Iris pigment epithelial cell (primary cell): ENCODE measurements at regions not wholly inside any gene's neighbourhood (a gene's known extent, or its start where the extent isn't known, plus 50 kb on each side); places are given as distances from the start of the nearest gene placed in this dataset.

Experiments used
- DNase-seq: peaks from one replicate; pipeline ENCODE4 v3.0.0-alpha.2; 2011; ENCODE audit warnings: low read depth

- peak; percentile 25 for DNase-seq
These were observed 307.7 kb upstream of the C2CD4B start for GRCh38 chr15:62472616-62473299.

GRCh38 chr15:62474021-62474770 is 309.1 kb upstream of the C2CD4B start:
- no peak for DNase-seq

GRCh38 chr15:62474771-62475124 is 309.7 kb upstream of the C2CD4B start:
- no peak for DNase-seq

GRCh38 chr15:62475591-62475990 is 310.5 kb upstream of the C2CD4B start:
- no peak for DNase-seq

GRCh38 chr15:62476163-62476562 is 311.1 kb upstream of the C2CD4B start:
- no peak for DNase-seq

GRCh38 chr15:62477929-62478328 is 312.8 kb upstream of the C2CD4B start:
- DNase-seq, result no peak

GRCh38 chr15:62482785-62483429 is 317.8 kb upstream of the C2CD4B start:
- DNase-seq, result peak; percentile 23

GRCh38 chr15:62483814-62484213 is 318.7 kb upstream of the C2CD4B start:
- no peak for DNase-seq

GRCh38 chr15:62485170-62485720 is 320.2 kb upstream of the C2CD4B start:
- no peak for DNase-seq

GRCh38 chr15:62486041-62486440 is 321.0 kb upstream of the C2CD4B start:
- DNase-seq, result peak; percentile 33

GRCh38 chr15:62488387-62488786 is 323.3 kb upstream of the C2CD4B start:
- DNase-seq, result no peak

GRCh38 chr15:62491642-62492041 is 326.6 kb upstream of the C2CD4B start:
- peak; percentile 68 for DNase-seq

- DNase-seq, result no peak
These were observed 327.8 kb upstream of the C2CD4B start for GRCh38 chr15:62492900-62493299.

GRCh38 chr15:62494197-62494596 is 329.1 kb upstream of the C2CD4B start:
- DNase-seq, result no peak

GRCh38 chr15:62495670-62496614 is 330.9 kb upstream of the C2CD4B start:
- DNase-seq, result peak; percentile 77

- DNase-seq, result no peak
These were observed 332.3 kb upstream of the C2CD4B start for GRCh38 chr15:62497356-62497755.

- DNase-seq, result no peak
These were observed 333.2 kb upstream of the C2CD4B start for GRCh38 chr15:62498278-62498677.

- no peak for DNase-seq
These were observed 333.6 kb upstream of the C2CD4B start for GRCh38 chr15:62498712-62499111.

GRCh38 chr15:62500325-62500724 is 335.2 kb upstream of the C2CD4B start:
- DNase-seq, result no peak

- no peak for DNase-seq
These were observed 337.4 kb upstream of the C2CD4B start for GRCh38 chr15:62502451-62502850.

- peak; percentile 34 for DNase-seq
These were observed 338.4 kb upstream of the C2CD4B start for GRCh38 chr15:62503451-62503850.

- no peak for DNase-seq
These were observed 340.7 kb upstream of the C2CD4B start for GRCh38 chr15:62505762-62506161.
